ENCODE measurements at regions not wholly inside any gene's neighbourhood (a gene's known extent, or its start where the extent isn't known, plus 50 kb on each side); places are given as distances from the start of the nearest gene placed in this dataset.
A peak's percentile ranks its signal among the peaks of the same experiment; 100 is the strongest.

DNA sequence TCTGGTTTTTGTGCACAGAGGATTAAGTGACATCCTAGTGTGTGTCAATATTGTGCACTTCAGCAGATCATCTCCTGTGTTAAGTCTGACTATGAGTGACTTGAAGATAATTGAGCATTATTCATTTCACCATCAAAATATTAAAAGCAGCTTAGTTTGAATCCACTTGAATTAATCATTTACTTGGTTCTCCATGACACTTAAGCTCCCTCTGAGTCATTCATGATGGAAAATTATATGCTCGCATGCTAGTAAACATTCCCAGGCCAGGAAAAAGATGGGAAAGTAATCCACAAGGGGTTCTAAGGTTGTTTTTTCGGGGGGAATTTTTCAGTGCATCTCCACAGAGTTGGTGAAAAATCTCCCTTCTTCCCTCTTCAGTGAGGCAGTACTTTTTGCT, 97.2 kb upstream of the EOLA2 start:
- Histone ChIP-seq H3K4me3 (ENCODE audit: low read depth, low read length) (no peak overlapping the region), H3K36me3 (ENCODE audit: control insufficient read depth, insufficient read depth, low read length) (no peaks in the 10 kb centered on the region), H3K27me3 (ENCODE audit: control insufficient read depth, insufficient read depth, low read length) (no peaks in the 10 kb centered on the region)
- FAIRE-seq (no peak), DNase-seq (ENCODE audit: low read depth) (peak; percentile 67)
- TF ChIP-seq, protein P1, sequence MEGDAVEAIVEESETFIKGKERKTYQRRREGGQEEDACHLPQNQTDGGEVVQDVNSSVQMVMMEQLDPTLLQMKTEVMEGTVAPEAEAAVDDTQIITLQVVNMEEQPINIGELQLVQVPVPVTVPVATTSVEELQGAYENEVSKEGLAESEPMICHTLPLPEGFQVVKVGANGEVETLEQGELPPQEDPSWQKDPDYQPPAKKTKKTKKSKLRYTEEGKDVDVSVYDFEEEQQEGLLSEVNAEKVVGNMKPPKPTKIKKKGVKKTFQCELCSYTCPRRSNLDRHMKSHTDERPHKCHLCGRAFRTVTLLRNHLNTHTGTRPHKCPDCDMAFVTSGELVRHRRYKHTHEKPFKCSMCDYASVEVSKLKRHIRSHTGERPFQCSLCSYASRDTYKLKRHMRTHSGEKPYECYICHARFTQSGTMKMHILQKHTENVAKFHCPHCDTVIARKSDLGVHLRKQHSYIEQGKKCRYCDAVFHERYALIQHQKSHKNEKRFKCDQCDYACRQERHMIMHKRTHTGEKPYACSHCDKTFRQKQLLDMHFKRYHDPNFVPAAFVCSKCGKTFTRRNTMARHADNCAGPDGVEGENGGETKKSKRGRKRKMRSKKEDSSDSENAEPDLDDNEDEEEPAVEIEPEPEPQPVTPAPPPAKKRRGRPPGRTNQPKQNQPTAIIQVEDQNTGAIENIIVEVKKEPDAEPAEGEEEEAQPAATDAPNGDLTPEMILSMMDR (IDR thresholded peaks at IDR 0.05; ENCODE audit: insufficient read depth, low read length, severe bottlenecking), result no peak

DNA sequence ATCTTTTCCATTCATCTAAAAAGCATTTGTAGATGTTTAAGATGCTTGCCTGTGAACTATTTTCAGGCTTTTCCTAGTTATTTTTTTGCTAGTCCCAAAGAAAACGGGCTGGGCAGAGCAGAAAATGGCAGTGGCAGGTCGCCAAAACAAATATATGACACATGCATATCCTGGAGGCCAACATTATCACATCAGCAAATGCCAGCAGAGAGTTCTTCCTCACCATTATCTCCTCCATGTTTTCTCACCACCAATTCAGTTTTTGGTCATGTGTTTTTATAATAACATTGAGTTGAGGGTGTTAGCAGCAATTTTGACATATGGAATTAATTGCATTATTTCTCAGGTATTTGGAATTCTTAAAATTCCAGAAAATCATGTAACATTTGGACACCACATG, 97.9 kb upstream of the EOLA2 start:
- DNase-seq (ENCODE audit: low read depth) (peak; percentile 68), FAIRE-seq (no peak)
- TF ChIP-seq, protein P1 (IDR thresholded peaks at IDR 0.05; ENCODE audit: insufficient read depth, low read length, severe bottlenecking), result no peak
- H3K4me3 ChIP-seq (ENCODE audit: low read depth, low read length), result no peak overlapping the region
- H3K36me3 ChIP-seq (ENCODE audit: control insufficient read depth, insufficient read depth, low read length), result no peaks in the 10 kb centered on the region
- no peaks in the 10 kb centered on the region for H3K27me3 ChIP-seq (ENCODE audit: control insufficient read depth, insufficient read depth, low read length)

DNA sequence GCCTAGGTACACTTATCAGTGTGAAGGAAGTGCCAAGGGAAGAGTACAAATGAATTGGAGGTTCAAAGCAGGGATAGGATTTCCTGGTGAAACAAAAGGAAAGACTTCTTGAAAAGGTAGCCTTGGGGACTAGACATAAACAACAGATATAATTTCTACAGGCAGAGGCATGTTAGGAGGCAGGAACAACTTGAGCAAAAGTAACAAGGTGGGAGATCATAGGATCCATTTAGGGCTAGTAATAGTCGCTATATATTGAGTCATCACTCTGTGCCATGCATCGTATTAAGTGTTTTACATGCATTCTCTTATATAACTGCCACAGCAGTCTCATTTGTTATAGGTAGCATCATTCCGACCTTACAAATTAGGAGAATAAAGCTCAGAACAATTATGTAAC, 98.3 kb upstream of the EOLA2 start:
- no peaks in the 10 kb centered on the region for H3K36me3 ChIP-seq (ENCODE audit: control insufficient read depth, insufficient read depth, low read length)
- DNase-seq (ENCODE audit: low read depth) (peak; percentile 77), FAIRE-seq (no peak)
- no peaks in the 10 kb centered on the region for H3K27me3 ChIP-seq (ENCODE audit: control insufficient read depth, insufficient read depth, low read length)
- TF ChIP-seq, protein P1 (IDR thresholded peaks at IDR 0.05; ENCODE audit: insufficient read depth, low read length, severe bottlenecking), result no peak
- no peak overlapping the region for H3K4me3 ChIP-seq (ENCODE audit: low read depth, low read length)

GRCh38 chrX:150037041-150037440, 98.8 kb upstream of the EOLA2 start:
- no peak overlapping the region for H3K4me3 ChIP-seq (ENCODE audit: low read depth, low read length)
- no peaks in the 10 kb centered on the region for H3K36me3 ChIP-seq (ENCODE audit: control insufficient read depth, insufficient read depth, low read length)
- FAIRE-seq (no peak), DNase-seq (ENCODE audit: low read depth) (no peak)
- H3K27me3 ChIP-seq (ENCODE audit: control insufficient read depth, insufficient read depth, low read length), result no peaks in the 10 kb centered on the region
- TF ChIP-seq, protein P1 (IDR thresholded peaks at IDR 0.05; ENCODE audit: insufficient read depth, low read length, severe bottlenecking), result no peak

DNA sequence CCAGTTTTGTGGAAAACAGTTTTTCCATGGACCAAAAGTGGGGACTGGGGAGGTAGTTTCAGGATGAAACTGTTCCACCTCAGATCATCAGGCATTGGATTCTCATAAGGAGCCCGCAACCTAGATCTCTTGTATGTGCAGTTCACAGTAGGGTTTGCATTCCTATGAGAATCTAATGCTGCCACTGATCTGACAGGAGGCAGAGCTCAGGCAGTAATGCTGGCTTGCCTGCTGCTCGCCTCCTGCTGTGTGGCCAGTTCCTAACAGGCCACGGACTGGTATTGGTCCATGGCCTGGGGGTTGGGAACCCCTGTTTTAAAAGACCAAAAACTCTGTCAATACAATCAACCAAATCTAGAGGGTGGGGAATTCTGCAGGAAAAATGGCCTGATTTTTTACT, 100.0 kb upstream of the EOLA2 start:
- DNase-seq (ENCODE audit: low read depth) (no peak), FAIRE-seq (no peak)
- no peaks in the 10 kb centered on the region for H3K36me3 ChIP-seq (ENCODE audit: control insufficient read depth, insufficient read depth, low read length)
- H3K4me3 ChIP-seq (ENCODE audit: low read depth, low read length), result no peak overlapping the region
- no peaks in the 10 kb centered on the region for H3K27me3 ChIP-seq (ENCODE audit: control insufficient read depth, insufficient read depth, low read length)
- TF ChIP-seq, protein P1 (IDR thresholded peaks at IDR 0.05; ENCODE audit: insufficient read depth, low read length, severe bottlenecking), result no peak

GRCh38 chrX:150038986-150039599, 100.8 kb upstream of the EOLA2 start:
- TF ChIP-seq, protein P1 (IDR thresholded peaks at IDR 0.05; ENCODE audit: insufficient read depth, low read length, severe bottlenecking), result no peak
- Histone ChIP-seq H3K27me3 (ENCODE audit: control insufficient read depth, insufficient read depth, low read length) (no peaks in the 10 kb centered on the region), H3K4me3 (ENCODE audit: low read depth, low read length) (no peak overlapping the region), H3K36me3 (ENCODE audit: control insufficient read depth, insufficient read depth, low read length) (no peaks in the 10 kb centered on the region)
- FAIRE-seq (no peak), DNase-seq (ENCODE audit: low read depth) (peak; percentile 42)

All from bronchial epithelial cell (primary cell).